HG03097 (cell line): ENCODE measurements at regions not wholly inside any gene's neighbourhood (a gene's known extent, or its start where the extent isn't known, plus 50 kb on each side); places are given as distances from the start of the nearest gene placed in this dataset.
"Not testable (repeated sequence)": the region's sequence is repeated elsewhere in the genome, so short reads cannot be mapped to it uniquely, and the experiment has no call there.

Source experiments
- ATAC-seq: cut with Tn5 transposase; IDR thresholded peaks from one replicate; pipeline ENCODE4 v1.9.1; 2021; ENCODE audit not compliant: unreplicated experiment, low FRiP score

- no peak for ATAC-seq
Observed at GRCh38 chr1:185478877-185479276, 161.8 kb upstream of the IVNS1ABP start.

GRCh38 chr1:185477638-185478580 lies 160.9 kb upstream of the IVNS1ABP start:
- ATAC-seq, result no peak

- ATAC-seq, result no peak
Observed at GRCh38 chr1:185474440-185475149, 157.6 kb upstream of the IVNS1ABP start.

- ATAC-seq, result no peak
Observed at GRCh38 chr1:185473186-185473585, 156.1 kb upstream of the IVNS1ABP start.

GRCh38 chr1:185468626-185469025 lies 151.6 kb upstream of the IVNS1ABP start:
- no peak for ATAC-seq

GRCh38 chr1:185467122-185467521 lies 150.1 kb upstream of the IVNS1ABP start:
- ATAC-seq, result no peak

GRCh38 chr1:185464777-185465176 lies 147.7 kb upstream of the IVNS1ABP start:
- no peak for ATAC-seq

- no peak for ATAC-seq
Observed at GRCh38 chr1:185463433-185463832, 146.4 kb upstream of the IVNS1ABP start.

GRCh38 chr1:185463011-185463410 lies 146.0 kb upstream of the IVNS1ABP start:
- ATAC-seq, result no peak

GRCh38 chr1:185460723-185461122 lies 143.7 kb upstream of the IVNS1ABP start:
- ATAC-seq, result not testable (repeated sequence)

- no peak for ATAC-seq
Observed at GRCh38 chr1:185459141-185459540, 142.1 kb upstream of the IVNS1ABP start.

GRCh38 chr1:185458670-185459069 lies 141.6 kb upstream of the IVNS1ABP start:
- no peak for ATAC-seq

- ATAC-seq, result no peak
Observed at GRCh38 chr1:185453496-185454192, 136.6 kb upstream of the IVNS1ABP start.

GRCh38 chr1:185450917-185451316 lies 133.9 kb upstream of the IVNS1ABP start:
- ATAC-seq, result no peak

- no peak for ATAC-seq
Observed at GRCh38 chr1:185450060-185450788, 133.2 kb upstream of the IVNS1ABP start.

- no peak for ATAC-seq
Observed at GRCh38 chr1:185449378-185450059, 132.5 kb upstream of the IVNS1ABP start.

GRCh38 chr1:185448591-185449186 lies 131.6 kb upstream of the IVNS1ABP start:
- no peak for ATAC-seq

GRCh38 chr1:185446131-185446530 lies 129.1 kb upstream of the IVNS1ABP start:
- no peak for ATAC-seq

GRCh38 chr1:185445594-185445993 lies 128.6 kb upstream of the IVNS1ABP start:
- no peak for ATAC-seq
